ENCODE measurements at regions not wholly inside any gene's neighbourhood (a gene's known extent, or its start where the extent isn't known, plus 50 kb on each side); places are given as distances from the start of the nearest gene placed in this dataset.

GRCh38 chr2:107266555-107266954, 380.6 kb upstream of the ST6GAL2 start:
- DNase-seq (ENCODE audit: low spot score) = no peak
- intact Hi-C loops (cut with DNase I) = no loop called here

GRCh38 chr2:107267086-107267485, 381.1 kb upstream of the ST6GAL2 start:
- intact Hi-C loops (cut with DNase I) = no loop called here
- DNase-seq (ENCODE audit: low spot score) = no peak

GRCh38 chr2:107276034-107276433, 390.1 kb upstream of the ST6GAL2 start:
- intact Hi-C loops (cut with DNase I) = no loop called here
- no peak for DNase-seq (ENCODE audit: low spot score)

GRCh38 chr2:107278672-107279071, 392.7 kb upstream of the ST6GAL2 start:
- intact Hi-C loops (cut with DNase I) = no loop called here
- DNase-seq (ENCODE audit: low spot score) = no peak

- DNase-seq (ENCODE audit: low spot score) = no peak
- intact Hi-C loops (cut with DNase I) = no loop called here
Measured at GRCh38 chr2:107281637-107282036, 395.7 kb upstream of the ST6GAL2 start.

GRCh38 chr2:107282135-107282534, 396.2 kb upstream of the ST6GAL2 start:
- intact Hi-C loops (cut with DNase I) = no loop called here
- DNase-seq (ENCODE audit: low spot score) = no peak

GRCh38 chr2:107285621-107286299, 399.8 kb upstream of the ST6GAL2 start:
- intact Hi-C loops (cut with DNase I) = no loop called here
- no peak for DNase-seq (ENCODE audit: low spot score)

GRCh38 chr2:107290041-107290440, 404.1 kb upstream of the ST6GAL2 start:
- intact Hi-C loops (cut with DNase I) = no loop called here

GRCh38 chr2:107303964-107304363, 418.0 kb upstream of the ST6GAL2 start:
- intact Hi-C loops (cut with DNase I) = no loop called here
- DNase-seq (ENCODE audit: low spot score) = no peak

More at GRCh38 chr2:107290041-107290440, 404.1 kb upstream of the ST6GAL2 start:
- DNase-seq (ENCODE audit: low spot score) = no peak

GRCh38 chr2:107305966-107306365, 420.0 kb upstream of the ST6GAL2 start:
- DNase-seq (ENCODE audit: low spot score) = no peak
- intact Hi-C loops (cut with DNase I) = no loop called here

GRCh38 chr2:107306881-107307280, 420.9 kb upstream of the ST6GAL2 start:
- intact Hi-C loops (cut with DNase I) = no loop called here
- DNase-seq (ENCODE audit: low spot score) = no peak

- no peak for DNase-seq (ENCODE audit: low spot score)
- intact Hi-C loops (cut with DNase I) = no loop called here
Measured at GRCh38 chr2:107308835-107309234, 422.9 kb upstream of the ST6GAL2 start.

GRCh38 chr2:107312240-107312639, 426.3 kb upstream of the ST6GAL2 start:
- intact Hi-C loops (cut with DNase I) = no loop called here
- no peak for DNase-seq (ENCODE audit: low spot score)

- intact Hi-C loops (cut with DNase I) = no loop called here
- no peak for DNase-seq (ENCODE audit: low spot score)
Measured at GRCh38 chr2:107313316-107313715, 427.3 kb upstream of the ST6GAL2 start.

- intact Hi-C loops (cut with DNase I) = no loop called here
- no peak for DNase-seq (ENCODE audit: low spot score)
Measured at GRCh38 chr2:107320881-107321280, 434.9 kb upstream of the ST6GAL2 start.

GRCh38 chr2:107322416-107322815, 436.4 kb upstream of the ST6GAL2 start:
- intact Hi-C loops (cut with DNase I) = no loop called here
- DNase-seq (ENCODE audit: low spot score) = no peak

GRCh38 chr2:107323946-107324565, 438.1 kb upstream of the ST6GAL2 start:
- intact Hi-C loops (cut with DNase I) = no loop called here
- no peak for DNase-seq (ENCODE audit: low spot score)

- no peak for DNase-seq (ENCODE audit: low spot score)
- intact Hi-C loops (cut with DNase I) = loop anchor here (5.0 kb wide), 1 partner anchor 609 kb away; no protein-coding TSS in a partner anchor
Measured at GRCh38 chr2:107325981-107326786, 440.2 kb upstream of the ST6GAL2 start.

- intact Hi-C loops (cut with DNase I) = loop anchor here (10.0 kb wide), 1 partner anchor 380 kb away; no protein-coding TSS in a partner anchor
- DNase-seq (ENCODE audit: low spot score) = no peak
Measured at GRCh38 chr2:107334306-107334705, 448.3 kb upstream of the ST6GAL2 start.

GRCh38 chr2:107336526-107336925, 450.6 kb upstream of the ST6GAL2 start:
- DNase-seq (ENCODE audit: low spot score) = no peak
- intact Hi-C loops (cut with DNase I) = loop anchor here (10.0 kb wide), 1 partner anchor 382 kb away; no protein-coding TSS in a partner anchor

Measured in cardiac septum (tissue), 1 donor.